ENCODE measurements at regions not wholly inside any gene's neighbourhood (a gene's known extent, or its start where the extent isn't known, plus 50 kb on each side); places are given as distances from the start of the nearest gene placed in this dataset.
"Not testable (repeated sequence)": the region's sequence is repeated elsewhere in the genome, so short reads cannot be mapped to it uniquely, and the experiment has no call there.

- DNase-seq, result no peak
Measured at GRCh38 chr14:27672047-27672446, 1074.2 kb upstream of the NOVA1 start.

GRCh38 chr14:27672811-27673737, 1075.2 kb upstream of the NOVA1 start:
- DNase-seq, result not testable (repeated sequence)

DNA sequence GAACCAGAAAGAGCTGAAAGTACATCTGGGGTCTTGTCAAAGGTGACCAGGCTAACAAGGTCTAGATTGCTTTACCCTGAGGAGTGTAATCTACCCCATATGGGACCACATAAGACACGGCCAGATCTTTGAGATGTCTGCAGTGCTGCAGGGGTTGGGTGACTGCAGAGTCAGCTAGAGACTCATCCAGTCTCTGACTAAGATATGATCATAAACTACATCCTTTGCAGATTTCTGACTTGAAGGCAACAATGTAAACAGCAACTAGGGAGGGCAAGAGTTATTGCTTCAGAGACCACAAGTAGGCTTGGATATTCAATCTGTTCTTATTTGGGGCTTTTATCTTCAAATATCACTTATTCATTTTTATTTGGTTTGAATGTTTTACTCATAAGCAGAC, 1080.5 kb upstream of the FOXG1 start:
- DNase-seq, result no peak

- no peak for DNase-seq
Measured at GRCh38 chr14:27688841-27689444, 1077.6 kb upstream of the FOXG1 start.

DNA sequence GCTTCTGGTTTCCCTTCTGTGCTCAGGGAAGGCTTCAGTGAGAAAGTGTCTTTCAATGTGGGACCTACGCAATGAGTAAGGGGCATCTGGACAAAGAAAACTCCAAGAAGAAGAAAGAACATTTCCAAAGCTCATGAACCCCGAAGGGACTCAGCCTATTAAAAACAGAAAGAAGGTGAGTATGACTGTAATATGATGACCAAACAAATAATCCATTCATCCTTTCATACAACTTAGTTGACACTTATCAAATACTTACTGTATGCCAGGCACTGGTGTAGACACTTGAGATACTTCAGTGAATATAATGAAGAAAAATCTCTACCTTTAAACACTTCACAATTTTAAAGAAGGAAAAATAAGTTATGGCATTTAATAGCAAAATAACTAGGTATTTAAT, 1054.2 kb upstream of the FOXG1 start:
- DNase-seq, result no peak

DNA sequence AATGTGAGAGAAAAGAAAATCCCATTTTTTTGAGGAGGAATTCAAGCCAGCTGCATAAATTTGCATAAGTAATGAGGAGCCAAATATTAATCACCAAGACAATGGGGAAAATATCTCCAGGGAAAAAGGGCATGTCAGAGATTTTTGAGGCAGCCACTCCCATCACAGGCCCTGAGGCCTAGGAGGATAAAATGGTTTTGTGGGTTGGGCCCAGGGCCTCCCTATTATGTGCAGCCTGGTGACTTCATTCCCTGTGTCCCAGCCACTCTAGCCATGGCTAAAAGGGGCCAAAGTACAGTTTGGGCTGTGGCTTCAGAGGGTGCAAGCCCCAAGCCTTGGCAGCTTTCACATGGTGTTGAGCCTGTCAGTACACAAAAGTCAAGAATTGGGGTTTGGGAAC, 1051.0 kb upstream of the FOXG1 start:
- no peak for DNase-seq

GRCh38 chr14:27721760-27722159, 1044.8 kb upstream of the FOXG1 start:
- no peak for DNase-seq

DNA sequence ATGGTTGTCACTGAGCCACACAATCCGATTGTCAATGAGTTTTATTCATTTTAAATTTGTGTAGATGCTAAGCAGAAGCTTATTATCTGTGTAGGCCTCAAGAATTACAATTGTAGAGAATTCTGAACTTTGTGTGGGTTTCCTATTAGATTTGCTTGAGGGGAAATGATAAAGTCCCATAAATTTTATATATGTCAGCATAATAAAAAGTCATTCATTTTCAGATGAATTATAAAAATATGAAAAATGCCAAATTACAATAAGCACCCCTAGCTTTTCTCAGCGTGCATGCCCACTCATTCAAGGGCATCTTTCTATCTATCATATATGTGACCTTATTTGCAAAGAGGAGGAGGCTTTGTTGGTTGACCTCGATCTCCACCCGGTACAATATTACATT, 1041.1 kb upstream of the FOXG1 start:
- DNase-seq, result no peak

DNA sequence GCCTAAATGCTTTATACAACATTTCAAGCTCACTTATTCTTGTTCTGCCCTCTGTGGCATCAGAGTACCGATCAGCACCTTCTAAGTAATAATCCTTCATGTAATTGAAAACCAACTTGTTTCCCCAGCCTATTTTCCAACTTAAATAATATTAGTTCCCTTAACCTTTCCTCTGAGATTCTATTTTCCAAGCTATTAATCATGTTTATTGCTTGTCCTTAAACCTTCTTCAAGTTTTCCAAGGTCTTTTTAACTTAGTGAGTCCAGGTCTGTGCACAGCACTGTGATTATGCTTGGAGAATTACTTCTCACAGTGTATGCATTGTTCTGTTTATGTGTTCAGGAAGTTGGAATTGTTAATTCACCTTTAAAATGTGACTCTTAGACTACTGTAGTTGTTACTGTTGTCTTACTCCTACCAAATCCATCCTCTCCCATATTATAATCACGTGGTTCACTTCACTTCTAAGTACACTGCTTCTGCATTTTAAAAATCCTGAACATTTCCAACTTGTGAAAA, 1039.3 kb upstream of the FOXG1 start:
- DNase-seq, result no peak

- no peak for DNase-seq
Measured at GRCh38 chr14:27730204-27730603, 1036.4 kb upstream of the FOXG1 start.

DNA sequence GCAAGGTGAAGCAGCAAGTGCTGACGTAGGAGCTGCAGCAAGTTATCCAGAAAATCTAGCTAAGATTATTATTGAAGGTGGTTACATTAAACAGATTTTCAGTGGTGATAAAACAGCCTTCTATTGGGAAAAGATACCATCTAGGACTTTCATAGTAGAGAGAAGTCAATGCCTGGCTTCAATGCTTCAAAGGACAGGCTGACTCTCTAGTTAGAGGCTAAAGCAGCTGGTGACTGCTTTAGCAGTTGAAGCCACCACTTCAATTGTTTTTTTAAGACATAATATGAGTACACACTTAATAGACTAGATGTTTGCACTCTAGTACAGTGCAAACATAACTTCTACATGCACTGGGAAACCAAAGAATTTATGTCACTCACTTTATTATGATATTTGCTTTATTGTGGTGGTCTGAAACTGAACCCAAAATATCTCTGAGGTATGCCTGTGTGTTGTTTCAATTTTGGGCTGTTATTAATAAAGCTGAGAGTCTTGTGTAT, 1026.9 kb upstream of the FOXG1 start:
- no peak for DNase-seq

DNA sequence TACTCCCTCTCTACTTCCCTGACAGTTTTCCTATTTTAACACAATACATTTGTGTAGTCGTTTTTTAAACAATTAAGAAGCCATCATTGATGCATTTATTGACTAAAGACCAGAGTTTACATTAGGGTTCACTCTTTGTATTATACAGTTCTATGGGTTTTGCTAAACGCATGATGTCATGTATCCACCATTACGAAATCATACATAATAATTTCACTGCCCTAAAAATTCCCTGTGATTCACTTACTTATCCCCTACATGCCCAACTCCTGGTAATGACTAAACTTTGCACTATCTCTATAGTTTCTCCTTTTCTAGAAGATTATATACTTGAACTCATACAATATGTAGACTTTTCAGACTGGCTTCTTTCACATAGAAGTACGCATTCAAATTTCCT, 1016.5 kb upstream of the FOXG1 start:
- no peak for DNase-seq

- not testable (repeated sequence) for DNase-seq
Measured at GRCh38 chr14:27757642-27758041, 1008.9 kb upstream of the FOXG1 start.

GRCh38 chr14:27760367-27760766, 1006.2 kb upstream of the FOXG1 start:
- DNase-seq, result not testable (repeated sequence)

GRCh38 chr14:27799066-27800028, 967.2 kb upstream of the FOXG1 start:
- DNase-seq, result not testable (repeated sequence)

GRCh38 chr14:27817746-27818430, 948.7 kb upstream of the FOXG1 start:
- not testable (repeated sequence) for DNase-seq

DNA sequence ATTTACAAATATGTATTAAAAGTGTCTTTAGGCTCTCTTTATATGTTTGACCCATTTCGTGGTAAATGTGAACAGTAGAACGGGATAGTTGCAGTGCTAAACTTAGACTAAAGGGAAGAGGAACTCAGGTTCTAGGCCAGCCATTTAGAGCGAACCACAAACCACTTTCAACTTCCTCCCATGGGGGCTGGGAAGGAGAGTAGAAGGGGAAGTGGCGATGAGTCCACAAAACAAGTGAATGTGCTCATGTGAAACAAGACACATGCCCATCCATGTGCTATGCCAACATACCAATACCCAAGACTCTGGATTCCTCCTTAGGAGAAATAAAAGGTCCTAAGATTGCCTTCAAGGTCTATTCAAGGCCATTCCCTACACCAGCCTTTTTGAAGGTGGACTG, 940.4 kb upstream of the FOXG1 start:
- DNase-seq, result not testable (repeated sequence)

DNA sequence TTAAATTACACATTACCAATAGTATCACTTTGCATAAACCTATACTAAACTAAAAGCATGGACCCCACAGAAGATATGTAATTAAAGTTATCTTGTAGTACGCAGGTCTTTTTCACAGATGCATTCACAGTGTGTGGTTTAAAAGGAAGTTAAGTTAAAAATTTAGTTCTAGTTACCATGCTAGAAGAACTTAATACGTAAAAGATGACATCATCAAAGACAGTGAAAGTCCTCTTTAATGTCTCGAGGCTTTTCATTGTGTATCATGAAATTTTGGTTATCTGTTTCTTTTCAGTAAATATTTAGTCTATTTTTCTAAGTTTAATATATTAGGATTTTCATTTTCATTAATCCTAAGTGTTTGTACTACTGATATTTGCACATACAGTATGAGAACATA, 934.6 kb upstream of the FOXG1 start:
- DNase-seq, result not testable (repeated sequence)

- DNase-seq, result not testable (repeated sequence)
Measured at GRCh38 chr14:27833001-27833400, 933.6 kb upstream of the FOXG1 start.

GRCh38 chr14:27836386-27836785, 930.2 kb upstream of the FOXG1 start:
- DNase-seq, result no peak

DNA sequence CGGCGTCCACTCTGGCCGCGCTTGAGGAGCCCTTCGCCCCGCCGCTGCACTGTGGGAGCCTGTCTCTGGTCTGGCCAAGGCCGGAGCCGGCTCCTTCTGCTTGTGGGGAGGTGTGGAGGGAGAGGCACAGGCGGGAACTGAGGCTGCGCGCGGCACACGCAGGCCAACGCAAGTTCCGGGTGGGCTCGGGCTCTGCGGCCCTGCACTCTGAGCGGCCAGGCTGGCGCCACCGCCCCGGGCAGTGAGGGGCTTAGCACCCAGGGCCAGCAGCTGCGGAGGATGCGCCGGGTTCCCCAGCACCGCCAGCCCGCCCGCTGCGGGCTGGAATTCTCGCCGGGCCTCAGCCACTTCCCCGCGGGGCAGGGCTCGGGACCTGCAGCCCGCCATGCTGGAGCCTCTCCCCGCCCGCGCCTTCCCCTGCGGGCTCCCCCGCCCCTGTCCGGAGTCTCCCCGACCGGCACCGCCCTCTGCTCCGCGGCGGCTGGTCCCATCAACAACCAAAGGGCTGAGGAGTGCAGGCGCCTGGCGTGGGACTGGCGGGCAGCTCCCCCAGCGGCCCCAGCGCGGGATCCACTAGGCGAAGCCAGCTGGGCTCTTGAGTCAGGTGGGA, 921.2 kb upstream of the FOXG1 start:
- no peak for DNase-seq

DNA sequence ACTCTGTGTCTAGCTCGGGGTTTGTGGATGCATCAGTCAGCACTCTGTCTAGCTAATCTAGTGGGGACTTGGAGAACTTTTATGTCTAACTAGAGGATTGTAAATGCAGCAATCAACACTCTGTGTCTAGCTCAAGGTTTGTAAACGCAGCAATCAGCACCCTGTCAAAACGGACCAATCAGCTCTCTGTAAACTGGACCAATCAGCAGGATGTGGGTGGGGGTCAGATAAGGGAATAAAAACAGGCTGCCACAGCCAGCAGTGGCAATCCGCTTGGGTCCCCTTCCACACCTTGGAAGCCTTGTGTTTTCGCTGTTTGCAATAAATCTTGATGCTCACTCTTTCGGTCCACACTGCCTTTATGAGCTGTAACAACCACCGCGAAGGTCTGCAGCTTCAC, 920.7 kb upstream of the FOXG1 start:
- DNase-seq, result no peak
